ENCODE measurements at regions not wholly inside any gene's neighbourhood (a gene's known extent, or its start where the extent isn't known, plus 50 kb on each side); places are given as distances from the start of the nearest gene placed in this dataset.

- Histone ChIP-seq H3K9me2 (ENCODE audit: insufficient read depth, low read length) (no peaks in the 10 kb centered on the region), H3K4me3 (ENCODE audit: low read depth, low read length, poor library complexity, severe bottlenecking) (no peak overlapping the region), H3K9me3 (ENCODE audit: low read length) (no peaks in the 10 kb centered on the region), H4K20me1 (ENCODE audit: insufficient read depth, low read length) (no peaks in the 10 kb centered on the region), H3K4me2 (ENCODE audit: low read length) (no peak overlapping the region), H3K79me2 (ENCODE audit: insufficient read depth, low read depth, low read length) (no peaks in the 10 kb centered on the region), H3K4me1 (ENCODE audit: insufficient read depth, low read length, poor library complexity, severe bottlenecking) (no peaks in the 10 kb centered on the region), H2AFZ (ENCODE audit: low read length) (no peak overlapping the region), H3K36me3 (ENCODE audit: insufficient read depth, low read length) (no peaks in the 10 kb centered on the region), H3K27ac (ENCODE audit: low read depth, low read length, poor library complexity, severe bottlenecking) (no peak overlapping the region)
- intact Hi-C loops (cut with micrococcal nuclease; ENCODE audit: unreplicated experiment) = no loop called here
- CTCF ChIA-PET (ENCODE audit: unreplicated experiment) = no interaction called here
- BruUV-seq (replicated peaks) = no TSS peak
- no peak for TF ChIP-seq CTCF (conservative IDR thresholded peaks at IDR 0.05; ENCODE audit: low read length)
- no peak for TF ChIP-seq EZH2phosphoT487 (IDR thresholded peaks at IDR 0.05; ENCODE audit: borderline replicate concordance, low read depth, low read length)
- POLR2A ChIA-PET = interaction anchor here (0.5 to 1.2 kb wide), 2 partner anchors 19 to 20 kb away, joined by 3 to 4 read pairs; no protein-coding TSS in a partner anchor
- no peak for DNase-seq (ENCODE audit: low spot score)
Measured at GRCh38 chr14:46574978-46575375, 76.6 kb downstream of the RPL10L start.

DNA sequence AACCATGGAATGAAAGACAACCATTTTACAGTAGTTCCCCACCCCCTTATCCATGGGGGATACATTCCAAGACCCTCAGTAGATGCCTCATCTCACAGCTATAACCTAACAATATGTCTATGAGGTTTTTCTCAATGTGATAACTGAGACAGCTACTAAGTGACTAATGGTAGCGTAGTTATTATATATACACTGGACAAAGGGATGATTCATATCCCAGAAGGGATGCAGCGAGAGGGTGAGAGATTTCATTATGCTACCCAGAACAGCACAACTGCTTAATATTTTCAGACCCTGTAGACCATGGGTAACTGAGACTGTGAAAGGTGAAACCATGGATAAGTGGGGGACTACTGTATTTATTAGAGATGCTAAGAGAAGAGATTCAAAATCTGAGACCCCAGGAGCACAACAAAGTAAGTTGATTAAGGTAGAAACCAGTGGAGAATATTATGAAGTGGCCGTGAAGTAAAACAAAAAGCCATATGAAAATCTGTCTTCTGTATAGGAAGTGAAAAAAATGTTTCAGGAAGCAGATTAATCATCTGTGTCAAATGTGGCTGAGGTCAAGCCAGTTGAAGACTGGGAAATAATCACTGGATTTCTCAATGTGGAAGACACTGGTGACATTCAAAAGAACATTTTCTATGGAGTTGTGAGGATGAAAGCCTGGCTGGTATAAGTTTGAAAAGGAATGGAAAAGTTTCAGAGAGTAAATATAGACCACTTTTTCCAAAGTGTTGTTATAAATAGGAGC, 77.2 kb downstream of the RPL10L start:
- Histone ChIP-seq H3K36me3 (ENCODE audit: insufficient read depth, low read length) (no peaks in the 10 kb centered on the region), H4K20me1 (ENCODE audit: insufficient read depth, low read length) (no peaks in the 10 kb centered on the region), H3K9me3 (ENCODE audit: low read length) (no peaks in the 10 kb centered on the region), H3K79me2 (ENCODE audit: insufficient read depth, low read depth, low read length) (no peaks in the 10 kb centered on the region), H3K4me3 (ENCODE audit: low read depth, low read length, poor library complexity, severe bottlenecking) (no peak overlapping the region), H3K27ac (ENCODE audit: low read depth, low read length, poor library complexity, severe bottlenecking) (no peak overlapping the region), H3K4me2 (ENCODE audit: low read length) (no peak overlapping the region), H3K9me2 (ENCODE audit: insufficient read depth, low read length) (no peaks in the 10 kb centered on the region), H2AFZ (ENCODE audit: low read length) (no peak overlapping the region), H3K4me1 (ENCODE audit: insufficient read depth, low read length, poor library complexity, severe bottlenecking) (no peaks in the 10 kb centered on the region)
- TF ChIP-seq EZH2phosphoT487 (IDR thresholded peaks at IDR 0.05; ENCODE audit: borderline replicate concordance, low read depth, low read length) = no peak
- ChIA-PET CTCF (ENCODE audit: unreplicated experiment) (no interaction called here), POLR2A (interaction anchor here (0.5 to 0.6 kb wide), 2 partner anchors 18 to 584 kb away, joined by 3 read pairs; no protein-coding TSS in a partner anchor)
- no TSS peak for BruUV-seq (replicated peaks)
- no peak for DNase-seq (ENCODE audit: low spot score)
- intact Hi-C loops (cut with micrococcal nuclease; ENCODE audit: unreplicated experiment) = no loop called here

DNA sequence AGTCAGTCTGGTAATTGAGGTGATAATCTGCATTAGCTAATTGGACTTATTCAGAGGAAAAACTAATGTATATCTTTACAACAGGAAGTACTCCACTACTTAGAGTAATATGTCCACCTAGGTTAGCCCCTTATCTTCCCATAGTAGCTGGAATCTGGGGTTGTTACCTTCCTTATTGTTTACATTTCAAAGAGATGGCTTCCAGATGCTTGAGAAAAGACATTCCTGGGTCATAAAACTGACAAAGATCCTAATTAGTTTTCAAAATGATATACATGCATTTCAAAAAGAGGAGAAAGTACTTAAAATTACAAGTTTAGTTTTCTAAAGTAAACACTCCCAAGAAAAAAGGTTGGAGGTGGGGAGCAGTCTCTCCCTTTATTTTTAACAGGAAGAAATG, 78.1 kb downstream of the RPL10L start:
- TF ChIP-seq EZH2phosphoT487 (IDR thresholded peaks at IDR 0.05; ENCODE audit: borderline replicate concordance, low read depth, low read length) = no peak
- TF ChIP-seq CTCF (conservative IDR thresholded peaks at IDR 0.05; ENCODE audit: low read length) = no peak
- CTCF ChIA-PET (ENCODE audit: unreplicated experiment) = no interaction called here

More for the DNA sequence above, 78.1 kb downstream of the RPL10L start:
- H3K4me3 ChIP-seq (ENCODE audit: low read depth, low read length, poor library complexity, severe bottlenecking) = no peak overlapping the region
- H4K20me1 ChIP-seq (ENCODE audit: insufficient read depth, low read length) = no peaks in the 10 kb centered on the region
- H3K4me1 ChIP-seq (ENCODE audit: insufficient read depth, low read length, poor library complexity, severe bottlenecking) = no peaks in the 10 kb centered on the region
- intact Hi-C loops (cut with micrococcal nuclease; ENCODE audit: unreplicated experiment) = no loop called here
- no peak for DNase-seq (ENCODE audit: low spot score)
- H3K9me3 ChIP-seq (ENCODE audit: low read length) = no peaks in the 10 kb centered on the region
- no peaks in the 10 kb centered on the region for H3K9me2 ChIP-seq (ENCODE audit: insufficient read depth, low read length)
- BruUV-seq (replicated peaks) = no TSS peak
- H3K36me3 ChIP-seq (ENCODE audit: insufficient read depth, low read length) = no peaks in the 10 kb centered on the region
- H3K79me2 ChIP-seq (ENCODE audit: insufficient read depth, low read depth, low read length) = no peaks in the 10 kb centered on the region
- no peak overlapping the region for H3K4me2 ChIP-seq (ENCODE audit: low read length)
- no peak overlapping the region for H2AFZ ChIP-seq (ENCODE audit: low read length)
- H3K27ac ChIP-seq (ENCODE audit: low read depth, low read length, poor library complexity, severe bottlenecking) = no peak overlapping the region
- POLR2A ChIA-PET = interaction anchor here (0.6 kb wide), 1 partner anchor 583 kb away, joined by 3 read pairs; no protein-coding TSS in a partner anchor
